Upper lobe of left lung (tissue), 6 donors: ENCODE measurements at regions not wholly inside any gene's neighbourhood (a gene's known extent, or its start where the extent isn't known, plus 50 kb on each side); places are given as distances from the start of the nearest gene placed in this dataset.

Source experiments
- ATAC-seq, 2 donors: fragments of 200-7000 bp; cut with Tn5 transposase; one replicate each; pipeline ENCODE4 v1.9.1; 2022; ENCODE audit warnings: mild to moderate bottlenecking in 2 of 2, moderate library complexity in 2 of 2; ENCODE audit not compliant: low FRiP score in 2 of 2
- DNase-seq, 2 donors: peaks; one replicate each; pipeline ENCODE4 v3.0.0-alpha.2; 2019 to 2020
- H3K27ac ChIP-seq, 4 donors: fragments of 200-600 bp; sonication (generic); one replicate each; pipeline ENCODE4 v1.5.1; 2016 to 2019
- H3K27me3 ChIP-seq, 4 donors: fragments of 200-600 bp; sonication (generic); one replicate each; pipeline ENCODE4 v1.5.1; 2017 to 2019
- H3K36me3 ChIP-seq, 4 donors: fragments of 200-600 bp; sonication (generic); one replicate each; pipeline ENCODE4 v1.5.1; 2016 to 2019
- H3K4me1 ChIP-seq, 4 donors: fragments of 200-600 bp; sonication (generic); one replicate each; pipeline ENCODE4 v1.5.1; 2018 to 2019
- H3K4me3 ChIP-seq, 4 donors: fragments of 200-600 bp; sonication (generic); one replicate each; pipeline ENCODE4 v1.5.1; 2017 to 2019; ENCODE audit warnings: mild to moderate bottlenecking in 2 of 4, moderate library complexity in 1 of 4
- H3K9me3 ChIP-seq, 4 donors: fragments of 200-600 bp; sonication (generic); one replicate each; pipeline ENCODE4 v1.5.1; 2018 to 2019
- EP300 ChIP-seq, 4 donors: sonication (generic); formaldehyde crosslinking; IDR thresholded peaks; one replicate each; pipeline ENCODE4 v1.5.1; 2017; ENCODE audit warnings: antibody characterized with exemption in 4 of 4, control low read depth in 2 of 4
- POLR2A ChIP-seq, 4 donors: fragments of 450-650 bp; IDR thresholded peaks; one replicate each; pipeline ENCODE4 v1.5.1; 2016 to 2017; ENCODE audit warnings: antibody characterized with exemption in 4 of 4, mild to moderate bottlenecking in 2 of 4
- POLR2AphosphoS5 ChIP-seq, 2 donors: sonication (generic); formaldehyde crosslinking; IDR thresholded peaks; one replicate each; pipeline ENCODE4 v1.5.1; 2017; ENCODE audit warnings: antibody characterized with exemption in 2 of 2
- WGBS, 2 donors: methylation state at CpG; one replicate each; pipeline ENCODE4 v1.1.5; 2017 to 2018; 5-methylcytosine and 5-hydroxymethylcytosine counted together
- TF ChIP-seq, protein P1 (sequence below), 6 experiments: fragments of 450-650 bp in 4 of 6; fragments of 200-600 bp in 2 of 6; sonication (generic) in 2 of 6; IDR thresholded peaks; one replicate each; pipeline ENCODE4 v1.5.1; 2016 to 2019; ENCODE audit warnings: antibody characterized with exemption in 6 of 6
- donor health status: DM: no; HTN: no; CAD: no; lungs with moderate emphysema.
- donor health status: DM: no; HTN: yes; CAD: no; lungs with severe emphysema.

DNA sequence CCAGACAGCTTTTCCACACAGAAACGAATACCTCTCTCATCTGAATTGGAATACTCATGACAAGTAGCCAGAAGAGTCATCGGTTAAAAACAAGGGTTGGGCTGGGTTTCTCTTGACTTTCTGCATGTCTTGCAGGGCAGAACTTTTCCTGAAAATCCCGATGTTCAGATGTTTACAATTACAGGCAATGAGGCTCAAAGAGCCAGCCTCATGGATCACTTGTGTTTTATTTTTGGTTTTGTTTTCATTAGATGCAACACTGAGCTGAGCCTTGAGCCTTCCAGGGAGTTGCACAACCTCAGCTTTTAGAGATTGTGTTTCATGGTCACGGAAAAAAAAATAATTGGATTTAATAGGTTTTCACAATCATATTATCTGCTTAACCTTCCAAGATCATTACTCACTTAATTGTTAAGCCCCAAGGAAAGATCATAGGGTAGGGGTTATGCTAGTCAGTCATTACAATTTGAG is 288.1 kb upstream of the PRDM1 start:
- no peaks in the 10 kb centered on the region for H3K9me3 ChIP-seq
- TF ChIP-seq EP300 (IDR thresholded peaks at IDR 0.05) (no peak), POLR2AphosphoS5 (IDR thresholded peaks at IDR 0.05) (no peak), POLR2A (IDR thresholded peaks at IDR 0.05) (no peak)
- TF ChIP-seq, protein P1, sequence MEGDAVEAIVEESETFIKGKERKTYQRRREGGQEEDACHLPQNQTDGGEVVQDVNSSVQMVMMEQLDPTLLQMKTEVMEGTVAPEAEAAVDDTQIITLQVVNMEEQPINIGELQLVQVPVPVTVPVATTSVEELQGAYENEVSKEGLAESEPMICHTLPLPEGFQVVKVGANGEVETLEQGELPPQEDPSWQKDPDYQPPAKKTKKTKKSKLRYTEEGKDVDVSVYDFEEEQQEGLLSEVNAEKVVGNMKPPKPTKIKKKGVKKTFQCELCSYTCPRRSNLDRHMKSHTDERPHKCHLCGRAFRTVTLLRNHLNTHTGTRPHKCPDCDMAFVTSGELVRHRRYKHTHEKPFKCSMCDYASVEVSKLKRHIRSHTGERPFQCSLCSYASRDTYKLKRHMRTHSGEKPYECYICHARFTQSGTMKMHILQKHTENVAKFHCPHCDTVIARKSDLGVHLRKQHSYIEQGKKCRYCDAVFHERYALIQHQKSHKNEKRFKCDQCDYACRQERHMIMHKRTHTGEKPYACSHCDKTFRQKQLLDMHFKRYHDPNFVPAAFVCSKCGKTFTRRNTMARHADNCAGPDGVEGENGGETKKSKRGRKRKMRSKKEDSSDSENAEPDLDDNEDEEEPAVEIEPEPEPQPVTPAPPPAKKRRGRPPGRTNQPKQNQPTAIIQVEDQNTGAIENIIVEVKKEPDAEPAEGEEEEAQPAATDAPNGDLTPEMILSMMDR (IDR thresholded peaks at IDR 0.05), result no peak
- H3K4me1 ChIP-seq, result peaks cover 7 to 31% (median 21%) of the 10 kb centered on the region in 4 donors
- WGBS, 2 donors, result 53 to 61% methylated on average over 4 of the region's 4 CpGs
- no peaks in the 10 kb centered on the region for H3K27me3 ChIP-seq
- peak in 1 of 2 donors; percentile 84 for ATAC-seq
- no peak overlapping the region for H3K27ac ChIP-seq
- no peak for DNase-seq
- H3K4me3 ChIP-seq, result no peak overlapping the region
- no peaks in the 10 kb centered on the region for H3K36me3 ChIP-seq

DNA sequence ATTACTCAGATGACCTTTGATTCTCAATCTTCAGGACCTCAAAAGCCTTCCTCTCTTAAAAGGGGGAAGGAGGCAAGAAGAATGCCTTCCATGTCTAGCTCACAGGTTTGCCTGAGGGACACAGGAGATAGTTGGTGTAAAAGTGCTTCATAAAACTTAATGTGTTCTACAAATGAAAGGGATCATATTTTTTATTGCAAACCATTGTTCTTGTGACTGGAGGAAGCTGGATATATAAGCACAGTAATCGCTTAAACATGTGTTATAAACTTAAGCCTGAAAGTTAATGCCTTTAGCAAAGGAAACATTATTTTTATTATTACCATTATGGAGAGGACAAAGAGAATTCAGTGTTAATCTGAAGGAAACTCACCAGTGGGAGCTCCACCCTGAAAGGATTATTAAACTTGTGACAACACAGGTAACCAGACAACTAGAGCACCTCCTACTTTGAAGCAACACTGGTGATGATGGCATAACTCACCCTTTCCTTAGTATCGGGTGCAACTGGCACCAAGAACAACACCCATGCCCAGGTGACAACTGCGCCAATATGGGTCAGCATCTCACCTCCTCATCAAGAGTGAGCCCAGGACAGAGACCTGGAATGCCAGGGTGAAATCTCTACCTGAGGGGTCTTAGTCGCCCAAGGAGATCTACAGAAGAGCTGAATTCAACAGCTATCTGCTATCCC is 288.7 kb upstream of the PRDM1 start:
- Histone ChIP-seq H3K4me3 (no peak overlapping the region), H3K36me3 (no peaks in the 10 kb centered on the region), H3K9me3 (no peaks in the 10 kb centered on the region), H3K27ac (no peak overlapping the region), H3K4me1 (peaks cover 7 to 34% (median 23%) of the 10 kb centered on the region in 4 donors), H3K27me3 (no peaks in the 10 kb centered on the region)
- ATAC-seq (no peak), DNase-seq (no peak)
- no peak for TF ChIP-seq EP300 (IDR thresholded peaks at IDR 0.05)
- no peak for TF ChIP-seq POLR2A (IDR thresholded peaks at IDR 0.05)
- TF ChIP-seq, protein P1 (IDR thresholded peaks at IDR 0.05), result no peak
- no peak for TF ChIP-seq POLR2AphosphoS5 (IDR thresholded peaks at IDR 0.05)
- 81 to 93% methylated on average over 1 to 4 of the region's 4 CpGs for WGBS, 2 donors

DNA sequence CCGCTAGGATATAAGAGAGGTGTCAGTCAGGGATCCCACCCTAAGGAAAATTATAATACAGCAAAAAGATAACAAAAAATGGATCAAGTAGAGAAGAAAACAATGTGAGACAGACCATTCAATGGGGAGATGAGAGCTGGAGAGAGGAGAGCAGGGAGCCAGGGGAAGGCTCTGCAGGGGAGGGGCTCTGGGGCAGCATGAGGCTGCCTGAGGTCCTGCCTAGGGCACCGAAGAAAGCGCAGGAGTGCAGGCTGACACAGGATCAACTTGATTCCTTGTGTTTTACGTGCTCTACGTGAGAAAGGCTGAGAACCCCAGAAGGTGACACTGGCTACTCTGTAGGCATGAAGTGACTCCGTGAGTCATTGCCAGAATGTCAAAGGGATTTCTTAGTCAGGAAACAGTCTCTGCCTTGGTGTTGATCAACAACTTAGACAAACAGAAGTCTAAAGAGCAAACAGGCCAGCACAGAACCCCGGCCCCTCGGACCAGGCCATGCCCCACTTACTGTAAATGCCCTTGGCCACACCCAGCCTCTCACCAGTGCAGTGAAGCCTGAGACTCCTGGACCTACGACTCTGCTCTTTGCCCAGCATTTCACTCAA is 290.1 kb upstream of the PRDM1 start:
- H3K9me3 ChIP-seq, result no peaks in the 10 kb centered on the region
- TF ChIP-seq EP300 (IDR thresholded peaks at IDR 0.05), result no peak
- TF ChIP-seq POLR2AphosphoS5 (IDR thresholded peaks at IDR 0.05), result no peak
- TF ChIP-seq, protein P1 (IDR thresholded peaks at IDR 0.05), result no peak
- TF ChIP-seq POLR2A (IDR thresholded peaks at IDR 0.05), result no peak
- DNase-seq, result no peak
- ATAC-seq, result peak in 1 of 2 donors; percentile 38
- no peak overlapping the region for H3K27ac ChIP-seq
- peaks cover 12 to 35% (median 24%) of the 10 kb centered on the region in 4 donors for H3K4me1 ChIP-seq
- no peak overlapping the region for H3K4me3 ChIP-seq
- no peaks in the 10 kb centered on the region for H3K27me3 ChIP-seq
- 69 to 81% methylated on average over 9 of the region's 9 CpGs for WGBS, 2 donors
- no peaks in the 10 kb centered on the region for H3K36me3 ChIP-seq

DNA sequence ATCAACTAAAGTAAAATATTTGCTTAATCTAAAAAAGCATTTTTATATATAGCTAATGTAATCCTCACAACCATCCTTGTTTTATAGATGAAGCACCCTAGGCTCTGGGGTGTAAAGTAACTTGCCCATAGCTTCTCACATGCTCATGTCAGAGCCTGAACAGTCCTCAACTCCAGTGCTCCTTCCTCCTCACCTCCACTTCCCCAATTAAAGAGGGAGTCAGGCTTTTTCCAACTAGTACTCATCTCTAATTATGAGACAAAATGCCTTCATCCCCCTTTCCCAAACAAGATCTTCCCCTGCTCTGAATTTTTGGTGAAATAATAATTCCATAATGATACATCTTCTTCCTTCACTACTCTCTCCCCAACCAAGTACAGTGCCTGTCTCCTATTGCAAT is 290.8 kb upstream of the PRDM1 start:
- no peak for DNase-seq
- no peak overlapping the region for H3K27ac ChIP-seq
- no peak for TF ChIP-seq POLR2AphosphoS5 (IDR thresholded peaks at IDR 0.05)
- TF ChIP-seq, protein P1 (IDR thresholded peaks at IDR 0.05), result no peak
- no peak for TF ChIP-seq EP300 (IDR thresholded peaks at IDR 0.05)
- TF ChIP-seq POLR2A (IDR thresholded peaks at IDR 0.05), result no peak
- no peak overlapping the region for H3K4me3 ChIP-seq
- no peak for ATAC-seq
- no peaks in the 10 kb centered on the region for H3K27me3 ChIP-seq
- H3K36me3 ChIP-seq, result no peaks in the 10 kb centered on the region
- H3K4me1 ChIP-seq, result peaks cover 12 to 35% (median 24%) of the 10 kb centered on the region in 4 donors
- H3K9me3 ChIP-seq, result no peaks in the 10 kb centered on the region
